Ascending aorta (tissue), 2 donors: ENCODE measurements at regions not wholly inside any gene's neighbourhood (a gene's known extent, or its start where the extent isn't known, plus 50 kb on each side); places are given as distances from the start of the nearest gene placed in this dataset.
"Not testable (repeated sequence)": the region's sequence is repeated elsewhere in the genome, so short reads cannot be mapped to it uniquely, and the experiment has no call there.

ENCODE experiments used
- DNase-seq, 2 donors: peaks; one replicate each; pipeline ENCODE4 v3.0.0-alpha.2; 2019; ENCODE audit warnings: low spot score in 2 of 2
- H3K27ac ChIP-seq, 2 donors: fragments of 200-600 bp; sonication (generic); one replicate each; pipeline ENCODE4 v1.5.1; 2016 to 2017; ENCODE audit warnings: mild to moderate bottlenecking in 1 of 2
- H3K27me3 ChIP-seq: fragments of 200-600 bp; sonication (generic); one replicate; pipeline ENCODE4 v1.5.1; 2017
- H3K36me3 ChIP-seq, 2 donors: fragments of 200-600 bp; sonication (generic); one replicate each; pipeline ENCODE4 v1.5.1; 2016
- H3K4me1 ChIP-seq, 2 donors: fragments of 200-600 bp; sonication (generic); one replicate each; pipeline ENCODE4 v1.5.1; 2016 to 2017; ENCODE audit warnings: mild to moderate bottlenecking in 1 of 2
- H3K4me3 ChIP-seq, 2 donors: fragments of 200-600 bp; sonication (generic); one replicate each; pipeline ENCODE4 v1.5.1; 2016 to 2017; ENCODE audit warnings: mild to moderate bottlenecking in 1 of 2
- H3K9me3 ChIP-seq, 2 donors: fragments of 200-600 bp; sonication (generic); one replicate each; pipeline ENCODE4 v1.5.1; 2016
- CTCF ChIP-seq, 3 experiments: fragments of 200-600 bp in 2 of 3; fragments of 450-650 bp in 1 of 3; sonication (generic) in 2 of 3; IDR thresholded peaks; one replicate each; pipeline ENCODE4 v1.5.1; 2016 to 2019; ENCODE audit warnings: antibody characterized with exemption in 3 of 3, mild to moderate bottlenecking in 1 of 3, moderate library complexity in 1 of 3
- intact Hi-C: fragments of 100-400 bp; cut with DNase I; formaldehyde crosslinking; loops from one replicate; pipeline ENCODE4 v1.15.1; 2023

- peak overlapping the region in 1 of 2 donors; percentile 2 for H3K4me3 ChIP-seq
- DNase-seq, result no peak
- intact Hi-C loops, result loop anchor here (1.0 to 10.0 kb wide), 4 partner anchors 80 to 212 kb away; no protein-coding TSS in a partner anchor
- no peaks in the 10 kb centered on the region for H3K9me3 ChIP-seq
- TF ChIP-seq CTCF (IDR thresholded peaks at IDR 0.05), result no peak
- H3K27ac ChIP-seq, result peak overlapping the region; percentile 52 to 72
- no peaks in the 10 kb centered on the region for H3K27me3 ChIP-seq
- H3K4me1 ChIP-seq, result peaks cover 0 to 19% of the 10 kb centered on the region in 2 donors
- H3K36me3 ChIP-seq, result no peaks in the 10 kb centered on the region
Observed at GRCh38 chr4:26238778-26239679, 81.8 kb upstream of the RBPJ start.

DNA sequence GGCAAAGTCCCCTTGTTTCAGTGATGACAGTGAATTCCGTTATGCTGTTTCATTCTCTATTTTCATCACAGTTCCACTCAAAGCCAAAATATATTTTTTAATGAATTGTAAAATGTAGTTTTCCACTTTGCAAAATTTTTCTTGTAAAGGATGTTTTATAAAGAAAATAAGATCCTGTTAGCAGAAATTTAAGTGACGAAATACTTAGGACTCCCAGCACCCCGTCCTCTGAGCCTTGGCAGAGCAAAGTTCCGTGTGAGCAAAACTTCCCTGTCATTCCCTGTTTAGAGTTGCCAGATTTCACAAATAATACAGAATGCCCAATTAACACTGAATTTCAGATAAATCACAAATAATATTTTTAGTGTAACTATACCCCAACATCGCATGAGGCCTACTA lies 81.0 kb upstream of the RBPJ start:
- intact Hi-C loops, result loop anchor here (1.0 to 10.0 kb wide), 4 partner anchors 80 to 212 kb away; no protein-coding TSS in a partner anchor
- peak overlapping the region in 1 of 2 donors; percentile 72 for H3K27ac ChIP-seq
- H3K4me3 ChIP-seq, result no peak overlapping the region
- no peaks in the 10 kb centered on the region for H3K9me3 ChIP-seq
- peaks cover 0 to 19% of the 10 kb centered on the region in 2 donors for H3K4me1 ChIP-seq
- no peaks in the 10 kb centered on the region for H3K36me3 ChIP-seq
- no peak for TF ChIP-seq CTCF (IDR thresholded peaks at IDR 0.05)
- no peaks in the 10 kb centered on the region for H3K27me3 ChIP-seq
- no peak for DNase-seq

DNA sequence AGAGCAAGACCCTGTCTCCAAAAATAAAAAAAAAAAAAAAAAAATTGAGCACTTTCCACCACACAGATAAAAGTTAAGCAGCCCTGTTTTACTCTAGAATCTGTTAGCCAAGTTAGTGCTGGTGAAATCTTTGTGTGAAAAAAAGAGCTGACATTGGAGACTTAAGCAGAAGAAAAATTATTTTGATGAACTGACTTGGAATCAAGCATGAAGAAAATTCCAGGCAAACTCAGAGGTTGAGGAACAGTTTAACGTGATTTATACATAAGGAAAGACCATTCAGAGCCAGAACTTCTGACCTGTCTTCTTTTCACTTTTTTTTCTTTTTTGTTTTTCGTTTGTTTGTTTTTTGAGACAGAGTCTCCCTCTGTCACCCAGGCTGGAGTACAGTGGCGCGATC lies 79.6 kb upstream of the RBPJ start:
- peaks cover 0 to 14% of the 10 kb centered on the region in 2 donors for H3K4me1 ChIP-seq
- TF ChIP-seq CTCF (IDR thresholded peaks at IDR 0.05), result no peak
- no peaks in the 10 kb centered on the region for H3K27me3 ChIP-seq
- no peak overlapping the region for H3K4me3 ChIP-seq
- no peaks in the 10 kb centered on the region for H3K9me3 ChIP-seq
- intact Hi-C loops, result no loop called here
- H3K27ac ChIP-seq, result no peak overlapping the region
- DNase-seq, result no peak
- no peaks in the 10 kb centered on the region for H3K36me3 ChIP-seq

- H3K9me3 ChIP-seq, result no peaks in the 10 kb centered on the region
- TF ChIP-seq CTCF (IDR thresholded peaks at IDR 0.05), result no peak
- intact Hi-C loops, result no loop called here
- no peaks in the 10 kb centered on the region for H3K27me3 ChIP-seq
- no peaks in the 10 kb centered on the region for H3K36me3 ChIP-seq
- H3K27ac ChIP-seq, result no peak overlapping the region
- DNase-seq, result no peak
- no peak overlapping the region for H3K4me3 ChIP-seq
- peaks cover 0 to 14% of the 10 kb centered on the region in 2 donors for H3K4me1 ChIP-seq
Observed at GRCh38 chr4:26242451-26242850, 78.4 kb upstream of the RBPJ start.

- H3K27me3 ChIP-seq, H3K4me1 ChIP-seq, H3K9me3 ChIP-seq, DNase-seq, H3K4me3 ChIP-seq, H3K27ac ChIP-seq, intact Hi-C loops, H3K36me3 ChIP-seq: not testable (repeated sequence)
Observed at GRCh38 chr4:26244138-26244537, 76.7 kb upstream of the RBPJ start.

DNA sequence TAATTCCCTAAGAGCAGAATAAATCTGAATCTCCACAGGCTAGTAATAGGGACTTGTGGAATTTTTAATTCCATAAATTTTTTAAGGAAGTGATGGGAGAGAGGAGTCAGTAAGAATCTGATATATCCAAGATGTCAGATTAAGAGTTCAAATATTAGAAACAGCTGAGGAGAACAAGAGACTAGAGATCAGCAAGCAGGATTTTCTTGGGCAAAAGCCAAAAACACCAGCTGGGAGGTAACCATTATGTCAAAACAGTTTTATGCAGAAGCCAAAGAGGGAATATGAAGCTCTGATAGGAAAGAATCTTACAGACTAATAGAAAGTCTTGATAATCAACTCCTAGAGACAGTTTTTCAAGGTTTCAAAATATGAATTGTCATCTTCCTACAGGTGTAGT lies 72.2 kb upstream of the RBPJ start:
- no peak for DNase-seq
- Histone ChIP-seq H3K4me3 (no peak overlapping the region), H3K9me3 (no peaks in the 10 kb centered on the region), H3K4me1 (no peaks in the 10 kb centered on the region), H3K27me3 (no peaks in the 10 kb centered on the region), H3K36me3 (no peaks in the 10 kb centered on the region), H3K27ac (no peak overlapping the region)
- intact Hi-C loops, result no loop called here
- no peak for TF ChIP-seq CTCF (IDR thresholded peaks at IDR 0.05)
